Hepatocyte (in vitro differentiated cells): ENCODE measurements at regions not wholly inside any gene's neighbourhood (a gene's known extent, or its start where the extent isn't known, plus 50 kb on each side); places are given as distances from the start of the nearest gene placed in this dataset.

ENCODE experiments used
- DNase-seq: peaks from one replicate; pipeline ENCODE4 v3.0.0-alpha.2; 2016; ENCODE audit warnings: low spot score
- H2AFZ ChIP-seq: fragments of 200-600 bp; sonication (generic); 2 replicates; pipeline ENCODE4 v1.6.0; 2016; ENCODE audit warnings: antibody characterized with exemption, mild to moderate bottlenecking
- H3K27ac ChIP-seq: fragments of 200-600 bp; sonication (generic); 2 replicates; pipeline ENCODE4 v1.5.1; 2016; ENCODE audit warnings: mild to moderate bottlenecking
- H3K27me3 ChIP-seq: fragments of 200-600 bp; sonication (generic); 2 replicates; pipeline ENCODE4 v1.6.1; 2016
- H3K36me3 ChIP-seq: fragments of 200-600 bp; sonication (generic); replicated peaks from 2 replicates; pipeline ENCODE4 v1.5.1; 2016; ENCODE audit warnings: low read depth; ENCODE audit not compliant: insufficient read depth
- H3K4me1 ChIP-seq: fragments of 200-600 bp; sonication (generic); 2 replicates; pipeline ENCODE4 v1.5.1; 2016; ENCODE audit warnings: mild to moderate bottlenecking, moderate library complexity; ENCODE audit not compliant: insufficient read depth
- H3K4me2 ChIP-seq: fragments of 200-600 bp; sonication (generic); 2 replicates; pipeline ENCODE4 v1.6.0; 2016
- H3K4me3 ChIP-seq: fragments of 200-600 bp; sonication (generic); 2 replicates; pipeline ENCODE4 v1.5.1; 2016; ENCODE audit warnings: mild to moderate bottlenecking
- H3K79me2 ChIP-seq: fragments of 200-600 bp; sonication (generic); 2 replicates; pipeline ENCODE4 v1.6.0; 2017; ENCODE audit warnings: mild to moderate bottlenecking
- H3K9me2 ChIP-seq: fragments of 200-600 bp; sonication (generic); replicated peaks from 2 replicates; pipeline ENCODE4 v1.6.0; 2017; ENCODE audit warnings: mild to moderate bottlenecking; ENCODE audit not compliant: insufficient read depth
- H3K9me3 ChIP-seq: fragments of 200-600 bp; sonication (generic); 2 replicates; pipeline ENCODE4 v1.5.1; 2016; ENCODE audit warnings: low read depth, mild to moderate bottlenecking
- H4K20me1 ChIP-seq: fragments of 200-600 bp; sonication (generic); 2 replicates; pipeline ENCODE4 v1.6.0; 2016; ENCODE audit warnings: mild to moderate bottlenecking; ENCODE audit not compliant: insufficient read depth, poor library complexity, severe bottlenecking
- EZH2 ChIP-seq: fragments of 200-600 bp; sonication (generic); IDR thresholded peaks from 2 replicates; pipeline ENCODE4 v1.6.1; 2016; ENCODE audit warnings: antibody characterized with exemption, mild to moderate bottlenecking, borderline replicate concordance
- EZH2phosphoT487 ChIP-seq: fragments of 200-600 bp; sonication (generic); IDR thresholded peaks from one replicate; pipeline ENCODE4 v1.6.1; 2018; ENCODE audit warnings: antibody characterized with exemption, mild to moderate bottlenecking, low read depth, moderate library complexity; ENCODE audit not compliant: unreplicated experiment, severe bottlenecking
- WGBS: methylation state at CpG from one replicate; pipeline ENCODE4 v1.1.6; 2016; ENCODE audit warnings: low lambda C conversion rate; ENCODE audit errors: missing lambda C conversion rate; 5-methylcytosine and 5-hydroxymethylcytosine counted together
- TF ChIP-seq, protein P1 (sequence below): fragments of 200-600 bp; sonication (generic); IDR thresholded peaks from 2 replicates; pipeline ENCODE4 v1.5.1; 2016; ENCODE audit warnings: antibody characterized with exemption, mild to moderate bottlenecking; ENCODE audit not compliant: poor library complexity

- H3K4me2 ChIP-seq, result no peak overlapping the region
- no peak overlapping the region for H3K4me3 ChIP-seq
- no peaks in the 10 kb centered on the region for H3K9me3 ChIP-seq
- H3K27ac ChIP-seq, result no peak overlapping the region
- H2AFZ ChIP-seq, result no peak overlapping the region
- no peaks in the 10 kb centered on the region for H4K20me1 ChIP-seq
- TF ChIP-seq EZH2 (no peak), EZH2phosphoT487 (no peak)
- TF ChIP-seq, protein P1, sequence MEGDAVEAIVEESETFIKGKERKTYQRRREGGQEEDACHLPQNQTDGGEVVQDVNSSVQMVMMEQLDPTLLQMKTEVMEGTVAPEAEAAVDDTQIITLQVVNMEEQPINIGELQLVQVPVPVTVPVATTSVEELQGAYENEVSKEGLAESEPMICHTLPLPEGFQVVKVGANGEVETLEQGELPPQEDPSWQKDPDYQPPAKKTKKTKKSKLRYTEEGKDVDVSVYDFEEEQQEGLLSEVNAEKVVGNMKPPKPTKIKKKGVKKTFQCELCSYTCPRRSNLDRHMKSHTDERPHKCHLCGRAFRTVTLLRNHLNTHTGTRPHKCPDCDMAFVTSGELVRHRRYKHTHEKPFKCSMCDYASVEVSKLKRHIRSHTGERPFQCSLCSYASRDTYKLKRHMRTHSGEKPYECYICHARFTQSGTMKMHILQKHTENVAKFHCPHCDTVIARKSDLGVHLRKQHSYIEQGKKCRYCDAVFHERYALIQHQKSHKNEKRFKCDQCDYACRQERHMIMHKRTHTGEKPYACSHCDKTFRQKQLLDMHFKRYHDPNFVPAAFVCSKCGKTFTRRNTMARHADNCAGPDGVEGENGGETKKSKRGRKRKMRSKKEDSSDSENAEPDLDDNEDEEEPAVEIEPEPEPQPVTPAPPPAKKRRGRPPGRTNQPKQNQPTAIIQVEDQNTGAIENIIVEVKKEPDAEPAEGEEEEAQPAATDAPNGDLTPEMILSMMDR, result no peak
- no peaks in the 10 kb centered on the region for H3K27me3 ChIP-seq
- no peaks in the 10 kb centered on the region for H3K36me3 ChIP-seq
- H3K9me2 ChIP-seq, result no peaks in the 10 kb centered on the region
- no peaks in the 10 kb centered on the region for H3K79me2 ChIP-seq
- no peaks in the 10 kb centered on the region for H3K4me1 ChIP-seq
- WGBS, result 92% methylated on average over 3 of the region's 3 CpGs
- DNase-seq, result no peak
Measured at GRCh38 chr1:177801790-177802189, 168.1 kb downstream of the SEC16B start.

GRCh38 chr1:177800400-177801088 is 169.3 kb downstream of the SEC16B start:
- Histone ChIP-seq H3K4me3 (no peak overlapping the region), H2AFZ (no peak overlapping the region), H3K79me2 (no peaks in the 10 kb centered on the region), H3K9me3 (no peaks in the 10 kb centered on the region), H4K20me1 (no peaks in the 10 kb centered on the region), H3K27ac (no peak overlapping the region), H3K4me2 (no peak overlapping the region), H3K27me3 (no peaks in the 10 kb centered on the region), H3K4me1 (no peaks in the 10 kb centered on the region), H3K36me3 (no peaks in the 10 kb centered on the region), H3K9me2 (no peaks in the 10 kb centered on the region)
- DNase-seq, result no peak
- WGBS, result 68% methylated on average over 1 of the region's 1 CpG
- TF ChIP-seq EZH2phosphoT487 (no peak), EZH2 (no peak)
- TF ChIP-seq, protein P1, result no peak

GRCh38 chr1:177799746-177800145 is 170.1 kb downstream of the SEC16B start:
- no peaks in the 10 kb centered on the region for H4K20me1 ChIP-seq
- no peaks in the 10 kb centered on the region for H3K27me3 ChIP-seq
- no peak overlapping the region for H3K27ac ChIP-seq
- no peak overlapping the region for H3K4me2 ChIP-seq
- TF ChIP-seq, protein P1, result no peak
- TF ChIP-seq EZH2phosphoT487, result no peak
- no peak for TF ChIP-seq EZH2
- no peaks in the 10 kb centered on the region for H3K79me2 ChIP-seq
- no peak for DNase-seq
- H3K9me2 ChIP-seq, result no peaks in the 10 kb centered on the region
- H2AFZ ChIP-seq, result no peak overlapping the region
- no peaks in the 10 kb centered on the region for H3K36me3 ChIP-seq
- H3K4me1 ChIP-seq, result no peaks in the 10 kb centered on the region
- no peaks in the 10 kb centered on the region for H3K9me3 ChIP-seq
- H3K4me3 ChIP-seq, result no peak overlapping the region
- WGBS, result 88% methylated on average over 4 of the region's 4 CpGs
